ENCODE measurements at regions not wholly inside any gene's neighbourhood (a gene's known extent, or its start where the extent isn't known, plus 50 kb on each side); places are given as distances from the start of the nearest gene placed in this dataset.

DNA sequence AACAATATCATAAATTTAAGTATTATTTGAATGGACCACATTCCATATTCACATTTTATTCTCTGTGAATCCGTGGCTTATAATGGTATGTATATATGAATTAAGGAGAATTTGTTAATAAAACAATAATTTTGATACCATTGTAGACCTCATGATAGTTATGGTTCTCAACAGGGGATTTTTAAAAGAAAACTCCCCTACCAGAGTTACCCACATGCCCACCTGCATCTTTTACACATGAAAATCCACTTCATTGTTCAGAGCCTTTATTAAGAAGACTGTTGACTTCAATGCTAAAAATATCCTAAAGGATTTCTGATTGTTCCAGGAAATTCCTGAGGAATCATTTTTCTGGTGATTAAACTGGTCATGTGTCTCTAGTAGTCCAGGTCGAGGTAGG, 557.7 kb upstream of the MEF2C start:
- H3K4me1 ChIP-seq = no peaks in the 10 kb centered on the region
- no peak for TF ChIP-seq POLR2A (IDR thresholded peaks at IDR 0.05)
- TF ChIP-seq, protein P1, sequence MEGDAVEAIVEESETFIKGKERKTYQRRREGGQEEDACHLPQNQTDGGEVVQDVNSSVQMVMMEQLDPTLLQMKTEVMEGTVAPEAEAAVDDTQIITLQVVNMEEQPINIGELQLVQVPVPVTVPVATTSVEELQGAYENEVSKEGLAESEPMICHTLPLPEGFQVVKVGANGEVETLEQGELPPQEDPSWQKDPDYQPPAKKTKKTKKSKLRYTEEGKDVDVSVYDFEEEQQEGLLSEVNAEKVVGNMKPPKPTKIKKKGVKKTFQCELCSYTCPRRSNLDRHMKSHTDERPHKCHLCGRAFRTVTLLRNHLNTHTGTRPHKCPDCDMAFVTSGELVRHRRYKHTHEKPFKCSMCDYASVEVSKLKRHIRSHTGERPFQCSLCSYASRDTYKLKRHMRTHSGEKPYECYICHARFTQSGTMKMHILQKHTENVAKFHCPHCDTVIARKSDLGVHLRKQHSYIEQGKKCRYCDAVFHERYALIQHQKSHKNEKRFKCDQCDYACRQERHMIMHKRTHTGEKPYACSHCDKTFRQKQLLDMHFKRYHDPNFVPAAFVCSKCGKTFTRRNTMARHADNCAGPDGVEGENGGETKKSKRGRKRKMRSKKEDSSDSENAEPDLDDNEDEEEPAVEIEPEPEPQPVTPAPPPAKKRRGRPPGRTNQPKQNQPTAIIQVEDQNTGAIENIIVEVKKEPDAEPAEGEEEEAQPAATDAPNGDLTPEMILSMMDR (IDR thresholded peaks at IDR 0.05) = no peak
- DNase-seq (no peak), ATAC-seq (no peak)
- no peak overlapping the region for H3K4me3 ChIP-seq
- H3K36me3 ChIP-seq = no peaks in the 10 kb centered on the region
- intact Hi-C loops (cut with DNase I) = no loop called here
- WGBS (ENCODE audit: insufficient coverage, low coverage, low lambda C conversion rate, missing lambda C conversion rate) = 64% methylated on average over 2 of the region's 2 CpGs
- H3K27ac ChIP-seq = no peak overlapping the region
- no peaks in the 10 kb centered on the region for H3K27me3 ChIP-seq
- no peaks in the 10 kb centered on the region for H3K9me3 ChIP-seq

DNA sequence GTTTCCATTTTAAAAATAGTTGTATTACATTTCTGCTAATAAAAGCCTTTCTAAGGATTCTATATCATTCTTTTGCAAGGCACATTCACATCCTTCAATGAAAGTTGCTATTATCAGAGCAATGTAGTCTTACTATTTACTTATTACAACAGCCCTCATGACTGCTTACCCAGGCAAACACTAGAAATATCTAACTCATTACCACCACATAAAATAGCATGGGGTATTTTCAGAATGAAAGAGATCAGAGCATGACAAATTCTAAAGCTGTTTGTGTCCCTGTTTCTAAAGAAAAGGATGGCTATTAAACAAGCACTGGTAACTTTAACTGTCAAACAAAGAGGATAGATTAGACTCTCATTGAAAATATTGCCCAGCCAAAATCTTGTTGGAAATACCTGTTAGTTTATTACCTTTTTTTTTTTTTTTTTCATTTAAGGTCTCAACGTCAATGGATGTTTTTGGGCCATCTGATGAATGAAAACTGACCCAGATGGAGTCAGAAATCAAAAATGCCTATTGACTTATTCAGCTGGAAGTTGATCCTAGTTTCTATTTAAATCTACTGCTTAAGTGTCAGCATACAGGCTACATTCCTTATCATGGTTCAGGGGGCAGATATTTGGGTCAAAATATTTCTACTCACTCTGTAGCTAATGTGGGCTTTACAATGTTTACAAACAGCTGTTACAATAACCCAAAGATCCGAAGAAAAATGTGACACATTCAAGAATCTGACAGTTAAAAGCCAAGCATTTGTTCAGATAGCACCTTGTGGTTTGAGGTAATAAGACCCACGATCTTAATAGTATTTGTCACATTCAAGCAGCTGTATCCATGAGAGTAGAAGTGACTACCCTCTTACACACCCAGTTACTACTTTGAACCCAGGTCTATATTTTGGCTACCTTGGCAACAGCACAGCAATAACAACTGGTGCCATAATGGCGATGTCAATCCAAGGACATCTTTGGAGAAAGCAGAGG, 554.8 kb upstream of the MEF2C start:
- Histone ChIP-seq H3K27me3 (no peaks in the 10 kb centered on the region), H3K27ac (no peak overlapping the region), H3K4me3 (no peak overlapping the region), H3K36me3 (no peaks in the 10 kb centered on the region), H3K9me3 (no peaks in the 10 kb centered on the region), H3K4me1 (no peaks in the 10 kb centered on the region)
- no peak for ATAC-seq
- intact Hi-C loops (cut with DNase I) = no loop called here
- no peak for TF ChIP-seq POLR2A (IDR thresholded peaks at IDR 0.05)
- TF ChIP-seq, protein P1 (IDR thresholded peaks at IDR 0.05) = no peak
- no peak for DNase-seq
- WGBS (ENCODE audit: insufficient coverage, low coverage, low lambda C conversion rate, missing lambda C conversion rate) = 40% methylated on average over 4 of the region's 4 CpGs

DNA sequence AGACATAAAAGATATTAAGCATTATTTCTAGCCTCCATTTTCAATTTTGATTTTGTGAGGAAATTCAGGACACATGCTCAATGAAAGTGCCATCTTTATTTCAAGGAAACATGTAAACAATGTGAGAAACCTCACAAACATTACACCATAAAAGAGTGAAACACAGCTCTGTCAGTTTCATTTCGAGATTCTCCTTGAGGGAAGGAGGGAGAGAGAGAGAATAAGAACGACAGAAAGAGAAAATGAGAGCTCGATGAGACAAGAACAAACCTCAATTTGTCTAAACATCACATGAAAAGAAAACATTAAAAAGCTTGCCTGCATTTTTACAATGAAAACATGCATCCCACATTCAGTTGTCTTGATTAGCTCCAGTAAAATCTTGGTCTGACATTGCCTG, 553.5 kb upstream of the MEF2C start:
- Histone ChIP-seq H3K36me3 (no peaks in the 10 kb centered on the region), H3K9me3 (no peaks in the 10 kb centered on the region), H3K27ac (no peak overlapping the region), H3K27me3 (no peaks in the 10 kb centered on the region), H3K4me3 (no peak overlapping the region), H3K4me1 (no peaks in the 10 kb centered on the region)
- intact Hi-C loops (cut with DNase I) = no loop called here
- TF ChIP-seq, protein P1 (IDR thresholded peaks at IDR 0.05) = no peak
- TF ChIP-seq POLR2A (IDR thresholded peaks at IDR 0.05) = no peak
- DNase-seq = no peak
- 38% methylated on average over 3 of the region's 3 CpGs for WGBS (ENCODE audit: insufficient coverage, low coverage, low lambda C conversion rate, missing lambda C conversion rate)
- ATAC-seq = no peak

DNA sequence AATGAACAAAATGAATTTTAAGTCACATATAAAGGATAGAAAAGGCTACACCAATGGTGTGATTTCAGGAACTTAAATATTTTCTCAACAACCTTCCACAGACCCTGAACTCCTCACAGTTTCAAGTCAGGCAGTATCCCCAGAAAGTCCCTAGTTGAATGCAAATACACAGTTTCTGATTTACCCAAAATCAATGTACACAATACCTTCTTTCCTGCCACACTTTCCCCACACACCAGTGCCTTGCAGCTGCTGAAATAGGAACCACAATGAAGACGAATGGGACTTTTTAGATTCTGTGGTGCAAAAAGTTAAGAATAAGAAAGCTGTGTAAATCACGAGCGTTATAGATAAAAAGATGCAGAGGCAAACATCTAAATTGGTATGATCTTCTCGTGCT, 552.4 kb upstream of the MEF2C start:
- no peaks in the 10 kb centered on the region for H3K9me3 ChIP-seq
- ATAC-seq (no peak), DNase-seq (no peak)
- no peaks in the 10 kb centered on the region for H3K4me1 ChIP-seq
- 41% methylated on average over 4 of the region's 4 CpGs for WGBS (ENCODE audit: insufficient coverage, low coverage, low lambda C conversion rate, missing lambda C conversion rate)
- no peak overlapping the region for H3K4me3 ChIP-seq
- H3K27ac ChIP-seq = no peak overlapping the region
- no peaks in the 10 kb centered on the region for H3K36me3 ChIP-seq
- intact Hi-C loops (cut with DNase I) = no loop called here
- no peaks in the 10 kb centered on the region for H3K27me3 ChIP-seq
- TF ChIP-seq, protein P1 (IDR thresholded peaks at IDR 0.05) = no peak
- TF ChIP-seq POLR2A (IDR thresholded peaks at IDR 0.05) = no peak
